Pancreas (tissue), 10 donors: ENCODE measurements at regions not wholly inside any gene's neighbourhood (a gene's known extent, or its start where the extent isn't known, plus 50 kb on each side); places are given as distances from the start of the nearest gene placed in this dataset.

ENCODE experiments used
- ATAC-seq, 4 donors: fragments of 200-7000 bp; cut with Tn5 transposase; one replicate each; pipeline versions ENCODE4 v1.8.0 to v1.9.1; 2020; ENCODE audit warnings: mild to moderate bottlenecking in 4 of 4, moderate library complexity in 4 of 4
- DNase-seq, 6 donors: peaks; one replicate each; pipeline ENCODE4 v3.0.0-alpha.2; 2020
- FAIRE-seq: peaks from 2 replicates; lab custom pipeline; 2012; peaks lifted over from hg19 to GRCh38; lab: Jason Lieb, UNC
- H3K27ac ChIP-seq, 4 donors: fragments of 200-600 bp; sonication (generic); 1 replicate in 3 of 4; 2 replicates in 1 of 4; pipeline versions ENCODE4 v1.5.0 to v1.8.0; 2020
- H3K27me3 ChIP-seq, 4 donors: fragments of 200-600 bp; one replicate each; pipeline ENCODE4 v1.8.0; 2021
- H3K36me3 ChIP-seq, 3 donors: fragments of 200-600 bp; sonication (generic) in 1 of 3; one replicate each; pipeline versions ENCODE4 v1.5.0 to v1.8.0; 2020 to 2021
- H3K4me1 ChIP-seq, 3 donors: fragments of 200-600 bp; one replicate each; pipeline ENCODE4 v1.8.0; 2021
- H3K4me3 ChIP-seq, 4 donors: fragments of 200-600 bp; sonication (generic) in 2 of 4; one replicate each; pipeline versions ENCODE4 v1.5.0 to v1.8.0; 2020 to 2021
- H3K9me3 ChIP-seq, 4 donors: fragments of 200-600 bp; one replicate each; pipeline ENCODE4 v1.8.0; 2021
- CTCF ChIP-seq, 4 donors: fragments of 200-600 bp; sonication (generic) in 3 of 4; IDR thresholded peaks; one replicate each; pipeline versions ENCODE4 v1.5.0 to v1.8.0; 2021; ENCODE audit warnings: antibody characterized with exemption in 4 of 4
- WGBS, 2 donors: extraction: QIAGEN DNeasy Blood & Tissue Kit; methylation state at CpG; one replicate each; pipeline ENCODE4 v1.1.7; 2013; 5-methylcytosine and 5-hydroxymethylcytosine counted together
- intact Hi-C, 3 donors: fragments of 100-400 bp; cut with DNase I; formaldehyde crosslinking; loops; one replicate each; pipeline versions ENCODE4 v1.11.1 to v1.14.2; 2022
- donor health status: healthy with polysubstance abuse.
- donor health status: DM: no; HTN: no; CAD: no; lungs with moderate emphysema.
- donor health status: DM: no; HTN: no; CAD: no.
- donor health status: control.
- donor health status: control.
- donor health status: Bipolar disorder and iron deficiency.
- donor health status: DM: yes; HTN: yes; CAD: no.
- donor health status: DM: no; HTN: no; CAD: no.
- donor health status: DM: no; HTN: no; CAD: no.
- donor health status: DM: yes; HTN: yes; CAD: no.

- Histone ChIP-seq H3K4me3 (no peak overlapping the region), H3K4me1 (no peaks in the 10 kb centered on the region), H3K9me3 (no peaks in the 10 kb centered on the region), H3K27me3 (peaks cover 0 to 3% (median 0%) of the 10 kb centered on the region in 4 donors), H3K27ac (no peak overlapping the region), H3K36me3 (no peaks in the 10 kb centered on the region)
- TF ChIP-seq CTCF (IDR thresholded peaks at IDR 0.05): no peak
- intact Hi-C loops: no loop called here
- no peak for ATAC-seq
- no peak for DNase-seq
- no peak for FAIRE-seq
- WGBS, 2 donors: 63 to 71% methylated on average over 9 of the region's 9 CpGs
Observed at GRCh38 chr16:22665048-22665797, 148.7 kb upstream of the HS3ST2 start.

GRCh38 chr16:22665803-22666202, 148.2 kb upstream of the HS3ST2 start:
- WGBS, 2 donors: 57 to 61% methylated on average over 4 of the region's 4 CpGs
- ATAC-seq (no peak), FAIRE-seq (no peak), DNase-seq (no peak)
- Histone ChIP-seq H3K4me1 (no peaks in the 10 kb centered on the region), H3K27ac (no peak overlapping the region), H3K4me3 (no peak overlapping the region), H3K27me3 (peaks cover 0 to 3% (median 0%) of the 10 kb centered on the region in 4 donors), H3K9me3 (no peaks in the 10 kb centered on the region), H3K36me3 (no peaks in the 10 kb centered on the region)
- intact Hi-C loops: no loop called here
- no peak for TF ChIP-seq CTCF (IDR thresholded peaks at IDR 0.05)

GRCh38 chr16:22668318-22668717, 145.6 kb upstream of the HS3ST2 start:
- intact Hi-C loops: no loop called here
- Histone ChIP-seq H3K27me3 (peaks cover 0 to 3% (median 0%) of the 10 kb centered on the region in 4 donors), H3K4me1 (no peaks in the 10 kb centered on the region), H3K27ac (no peak overlapping the region), H3K4me3 (no peak overlapping the region), H3K36me3 (no peaks in the 10 kb centered on the region), H3K9me3 (no peaks in the 10 kb centered on the region)
- no peak for ATAC-seq
- no peak for DNase-seq
- FAIRE-seq: no peak
- WGBS, 2 donors: 75 to 84% methylated on average over 3 of the region's 3 CpGs
- no peak for TF ChIP-seq CTCF (IDR thresholded peaks at IDR 0.05)

GRCh38 chr16:22670044-22670536, 143.9 kb upstream of the HS3ST2 start:
- 82 to 90% methylated on average over 8 of the region's 8 CpGs for WGBS, 2 donors
- intact Hi-C loops: no loop called here
- Histone ChIP-seq H3K36me3 (no peaks in the 10 kb centered on the region), H3K9me3 (no peaks in the 10 kb centered on the region), H3K4me3 (no peak overlapping the region), H3K4me1 (no peaks in the 10 kb centered on the region), H3K27me3 (peaks cover 0 to 3% (median 0%) of the 10 kb centered on the region in 4 donors), H3K27ac (no peak overlapping the region)
- FAIRE-seq (no peak), DNase-seq (no peak), ATAC-seq (no peak)
- TF ChIP-seq CTCF (IDR thresholded peaks at IDR 0.05): no peak

- TF ChIP-seq CTCF (IDR thresholded peaks at IDR 0.05): no peak
- no peak overlapping the region for H3K4me3 ChIP-seq
- FAIRE-seq (no peak), DNase-seq (no peak), ATAC-seq (peak in 1 of 4 donors; percentile 34)
- H3K36me3 ChIP-seq: no peaks in the 10 kb centered on the region
- no peaks in the 10 kb centered on the region for H3K9me3 ChIP-seq
- intact Hi-C loops: no loop called here
- H3K4me1 ChIP-seq: no peaks in the 10 kb centered on the region
- no peak overlapping the region for H3K27ac ChIP-seq
- peaks cover 0 to 3% (median 0%) of the 10 kb centered on the region in 4 donors for H3K27me3 ChIP-seq
- WGBS, 2 donors: 19 to 20% methylated on average over 7 of the region's 7 CpGs
Observed at GRCh38 chr16:22670551-22671041, 143.4 kb upstream of the HS3ST2 start.
